Vagina (tissue), 2 donors: ENCODE measurements at regions not wholly inside any gene's neighbourhood (a gene's known extent, or its start where the extent isn't known, plus 50 kb on each side); places are given as distances from the start of the nearest gene placed in this dataset.
"Not testable (repeated sequence)": the region's sequence is repeated elsewhere in the genome, so short reads cannot be mapped to it uniquely, and the experiment has no call there.

ENCODE experiments used
- POLR2A ChIP-seq, 2 donors: fragments of 450-650 bp; IDR thresholded peaks; one replicate each; pipeline ENCODE4 v1.6.1; 2017; ENCODE audit warnings: antibody characterized with exemption in 2 of 2, mild to moderate bottlenecking in 2 of 2, moderate library complexity in 2 of 2
- TF ChIP-seq, protein P1 (sequence below), 3 experiments: fragments of 450-650 bp in 2 of 3; fragments of 200-600 bp in 1 of 3; sonication (generic) in 1 of 3; IDR thresholded peaks; one replicate each; pipeline ENCODE4 v1.5.1; 2017 to 2019; ENCODE audit warnings: antibody characterized with exemption in 3 of 3, mild to moderate bottlenecking in 2 of 3, moderate library complexity in 2 of 3

DNA sequence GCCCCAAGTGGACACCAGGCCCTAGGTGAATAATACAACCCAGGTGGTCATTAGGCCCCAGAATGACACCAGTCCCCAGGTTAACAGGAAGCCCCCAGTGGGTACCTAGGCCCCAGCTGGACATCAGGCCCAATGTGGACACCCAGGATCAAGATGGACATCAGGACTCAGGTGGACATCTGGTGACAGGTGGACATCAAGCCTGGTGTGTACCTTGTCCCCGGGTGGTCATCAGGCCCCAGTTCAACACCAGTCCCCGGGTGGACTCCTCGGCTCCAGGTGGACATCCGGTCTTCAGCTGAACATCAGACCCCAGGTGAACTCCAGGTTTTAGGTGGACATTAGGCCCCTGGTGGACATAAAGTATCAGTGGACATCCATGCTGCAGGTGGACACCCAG is 524.6 kb downstream of the FOXD4L4 start:
- TF ChIP-seq POLR2A (IDR thresholded peaks at IDR 0.05): not testable (repeated sequence)
- TF ChIP-seq, protein P1, sequence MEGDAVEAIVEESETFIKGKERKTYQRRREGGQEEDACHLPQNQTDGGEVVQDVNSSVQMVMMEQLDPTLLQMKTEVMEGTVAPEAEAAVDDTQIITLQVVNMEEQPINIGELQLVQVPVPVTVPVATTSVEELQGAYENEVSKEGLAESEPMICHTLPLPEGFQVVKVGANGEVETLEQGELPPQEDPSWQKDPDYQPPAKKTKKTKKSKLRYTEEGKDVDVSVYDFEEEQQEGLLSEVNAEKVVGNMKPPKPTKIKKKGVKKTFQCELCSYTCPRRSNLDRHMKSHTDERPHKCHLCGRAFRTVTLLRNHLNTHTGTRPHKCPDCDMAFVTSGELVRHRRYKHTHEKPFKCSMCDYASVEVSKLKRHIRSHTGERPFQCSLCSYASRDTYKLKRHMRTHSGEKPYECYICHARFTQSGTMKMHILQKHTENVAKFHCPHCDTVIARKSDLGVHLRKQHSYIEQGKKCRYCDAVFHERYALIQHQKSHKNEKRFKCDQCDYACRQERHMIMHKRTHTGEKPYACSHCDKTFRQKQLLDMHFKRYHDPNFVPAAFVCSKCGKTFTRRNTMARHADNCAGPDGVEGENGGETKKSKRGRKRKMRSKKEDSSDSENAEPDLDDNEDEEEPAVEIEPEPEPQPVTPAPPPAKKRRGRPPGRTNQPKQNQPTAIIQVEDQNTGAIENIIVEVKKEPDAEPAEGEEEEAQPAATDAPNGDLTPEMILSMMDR (IDR thresholded peaks at IDR 0.05): not testable (repeated sequence)
